HG03159 (cell line): ENCODE measurements at regions not wholly inside any gene's neighbourhood (a gene's known extent, or its start where the extent isn't known, plus 50 kb on each side); places are given as distances from the start of the nearest gene placed in this dataset.
"Not testable (repeated sequence)": the region's sequence is repeated elsewhere in the genome, so short reads cannot be mapped to it uniquely, and the experiment has no call there.

Experiments used
- ATAC-seq: cut with Tn5 transposase; IDR thresholded peaks from one replicate; pipeline ENCODE4 v1.9.1; 2021; ENCODE audit warnings: mild to moderate bottlenecking, moderate library complexity; ENCODE audit not compliant: unreplicated experiment

DNA sequence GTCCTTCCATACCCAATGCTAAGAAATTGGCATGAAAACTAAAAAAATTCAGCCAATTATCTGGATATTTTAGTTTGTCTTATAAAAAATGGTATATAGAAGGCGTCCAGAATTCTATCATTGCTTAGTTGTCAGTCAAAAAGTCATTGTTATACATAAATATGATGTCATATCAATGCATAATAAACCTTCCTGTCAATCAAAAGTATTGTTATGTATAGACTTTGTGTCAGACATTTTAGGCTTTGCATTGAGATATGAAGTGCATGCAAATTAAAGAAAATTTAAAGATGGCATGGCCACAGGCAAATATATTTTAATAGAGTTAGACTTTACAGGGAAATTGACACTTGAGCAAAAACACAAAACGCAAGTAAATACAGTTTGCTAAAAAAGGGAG lies 173.4 kb upstream of the FANCL start:
- no peak for ATAC-seq

DNA sequence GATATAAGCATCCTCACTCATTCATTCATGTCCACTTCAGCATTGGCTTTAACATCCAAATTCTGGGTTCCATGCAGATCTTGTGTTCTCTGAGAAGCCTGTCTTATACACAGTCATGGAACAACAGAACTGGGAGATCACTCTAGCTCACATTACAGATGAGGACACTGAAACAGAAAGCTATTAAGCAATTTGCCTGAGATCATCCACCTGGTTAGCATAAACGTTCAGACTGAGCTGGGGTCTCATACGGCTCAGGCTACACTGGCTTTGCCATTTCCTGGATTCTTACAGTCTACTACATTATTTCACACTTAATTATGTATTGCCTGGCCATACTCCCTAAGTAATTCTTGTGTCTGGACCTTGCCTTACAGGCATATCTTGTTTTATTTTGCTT lies 169.4 kb upstream of the FANCL start:
- no peak for ATAC-seq

DNA sequence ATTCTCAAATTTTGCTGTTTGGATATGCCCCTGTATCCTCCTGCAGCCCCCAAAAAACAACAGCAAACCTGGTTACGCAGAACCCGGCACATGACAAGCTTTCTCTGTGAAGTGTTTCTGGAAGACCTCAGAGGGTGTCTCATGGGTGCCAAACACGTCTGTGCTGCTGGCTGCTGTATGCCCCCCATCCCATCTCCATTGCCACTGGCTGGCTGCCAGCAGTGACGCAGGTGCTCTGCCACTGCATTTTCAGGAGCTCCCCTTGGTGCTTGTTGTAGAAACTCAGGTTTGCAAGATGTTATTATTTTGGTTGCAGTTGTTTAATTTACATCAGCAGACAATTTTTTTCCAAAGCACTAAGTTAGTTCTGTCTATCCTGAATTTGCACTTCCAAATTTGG lies 166.4 kb upstream of the FANCL start:
- no peak for ATAC-seq

DNA sequence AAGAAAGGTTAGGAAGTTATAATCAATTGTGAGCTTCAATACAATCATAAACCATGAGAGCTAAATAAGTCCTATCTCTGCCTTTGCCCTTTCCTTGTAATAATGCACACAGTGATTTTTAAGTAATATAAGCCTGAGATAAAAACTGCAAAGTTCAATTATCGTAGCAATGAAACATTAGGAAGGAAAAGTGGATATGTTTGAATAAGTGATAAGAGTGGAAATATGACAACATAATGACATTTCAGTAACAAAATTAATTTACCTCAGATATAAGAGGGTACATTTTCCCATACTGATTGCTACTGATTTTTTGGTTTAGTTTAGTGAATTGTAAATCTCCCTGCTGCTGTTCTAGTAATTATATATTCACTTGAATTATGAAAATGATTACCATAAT lies 164.2 kb upstream of the FANCL start:
- no peak for ATAC-seq

DNA sequence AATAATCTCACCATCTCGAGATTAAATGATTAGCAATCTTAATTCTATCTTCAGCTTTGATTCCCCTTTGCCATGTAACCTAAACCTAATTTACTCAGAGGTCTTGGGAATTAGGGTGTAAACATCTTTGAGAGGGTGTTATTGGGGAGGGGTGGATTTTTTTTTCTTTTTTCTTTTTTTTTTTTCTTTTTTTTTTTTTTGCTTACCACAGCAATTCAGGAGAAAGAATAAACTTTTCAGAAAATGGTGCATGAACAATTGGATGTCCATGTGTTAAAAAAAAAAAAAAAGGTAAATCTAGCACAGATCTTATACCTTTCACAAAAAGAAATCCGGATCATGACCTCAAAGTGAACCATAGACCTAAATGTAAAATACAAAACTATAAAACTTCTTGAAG lies 160.8 kb upstream of the FANCL start:
- ATAC-seq = no peak

DNA sequence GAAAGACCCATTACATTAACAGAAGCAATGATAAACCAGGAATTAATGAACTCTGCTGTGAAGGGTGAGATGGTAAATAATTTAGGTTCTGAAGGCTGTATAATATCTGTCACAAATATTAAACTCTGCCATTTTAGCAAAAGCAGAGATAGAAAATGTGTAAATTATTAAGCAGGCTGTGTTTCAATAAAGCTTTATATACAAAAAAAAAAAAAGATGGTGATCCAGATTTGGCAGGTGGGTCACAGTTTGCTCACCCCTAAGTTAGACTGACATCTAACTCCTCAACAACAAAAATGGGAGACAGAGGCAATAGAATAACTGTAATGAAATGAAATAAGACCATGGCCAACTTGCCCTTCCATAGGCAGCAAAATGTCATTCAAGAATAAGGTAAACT lies 157.3 kb upstream of the FANCL start:
- ATAC-seq = no peak

DNA sequence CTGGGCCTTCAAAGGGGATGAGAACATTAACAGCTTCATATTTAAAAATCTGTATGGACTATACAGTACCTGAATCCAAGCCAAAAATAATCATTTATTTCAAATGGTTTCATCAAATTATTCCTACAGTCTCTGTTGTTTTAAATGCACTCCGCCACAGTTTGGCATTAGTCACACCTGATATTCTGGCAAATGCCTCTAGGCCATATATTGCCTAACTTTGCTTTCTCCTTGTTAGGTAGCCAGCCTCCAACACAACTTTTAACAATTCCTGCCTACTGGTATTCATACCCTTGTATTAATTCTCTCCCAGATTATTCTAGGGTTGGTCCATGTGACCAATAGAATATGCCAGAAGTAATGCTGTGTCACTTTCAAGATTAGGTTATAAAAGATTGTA lies 146.6 kb upstream of the FANCL start:
- no peak for ATAC-seq

DNA sequence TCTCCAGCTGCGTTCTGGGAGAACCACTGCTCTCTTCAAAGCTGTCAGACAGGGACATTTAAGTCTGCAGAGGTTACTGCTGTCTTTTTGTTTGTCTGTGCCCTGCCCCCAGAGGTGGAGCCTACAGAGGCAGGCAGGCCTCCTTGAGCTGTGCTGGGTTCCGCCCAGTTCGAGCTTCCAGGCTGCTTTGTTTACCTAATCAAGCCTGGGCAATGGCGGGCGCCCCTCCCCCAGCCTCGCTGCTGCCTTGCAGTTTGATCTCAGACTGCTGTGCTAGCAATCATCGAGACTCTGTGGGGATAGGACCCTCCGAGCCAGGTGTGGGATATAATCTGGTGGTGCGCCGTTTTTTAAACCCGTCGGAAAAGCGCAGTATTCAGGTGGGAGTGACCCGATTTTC lies 145.8 kb upstream of the FANCL start:
- ATAC-seq = not testable (repeated sequence)

DNA sequence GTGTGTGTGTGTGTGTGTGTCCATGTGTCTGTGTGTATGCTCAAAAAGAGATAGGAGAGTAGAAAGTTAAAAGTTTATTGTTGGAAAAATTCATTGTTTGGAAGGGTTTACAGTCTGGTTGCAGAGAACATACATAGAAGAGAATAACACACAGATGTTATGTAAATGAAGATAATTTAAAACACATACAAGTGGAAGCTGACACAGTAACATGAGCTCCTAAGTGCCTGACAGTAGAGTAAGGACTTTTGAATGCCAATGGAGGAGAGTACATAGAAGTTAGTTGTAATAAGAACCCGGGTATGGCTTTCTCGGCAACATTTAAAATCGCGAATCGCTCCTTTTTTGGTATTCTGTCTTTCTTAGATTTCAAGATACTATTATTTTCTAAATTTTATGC lies 137.0 kb upstream of the FANCL start:
- ATAC-seq = no peak

DNA sequence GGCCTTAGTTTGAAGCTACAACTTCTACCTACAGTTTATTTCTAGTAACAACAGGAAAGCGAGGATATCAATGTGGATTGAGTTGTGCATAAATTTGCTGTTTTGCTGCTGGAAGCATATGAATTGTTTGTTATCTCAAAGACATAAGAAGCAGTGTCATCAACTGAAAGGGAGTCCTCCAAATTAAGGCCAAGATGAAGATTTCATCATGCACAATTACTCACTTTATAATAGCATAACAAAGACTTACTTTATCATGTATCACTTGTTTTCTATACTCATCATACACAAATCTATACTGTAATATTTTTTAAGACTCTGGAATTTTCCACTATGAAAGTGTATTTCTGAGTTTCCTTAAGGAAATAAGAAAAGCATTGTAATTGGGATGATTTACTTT lies 136.1 kb upstream of the FANCL start:
- no peak for ATAC-seq

DNA sequence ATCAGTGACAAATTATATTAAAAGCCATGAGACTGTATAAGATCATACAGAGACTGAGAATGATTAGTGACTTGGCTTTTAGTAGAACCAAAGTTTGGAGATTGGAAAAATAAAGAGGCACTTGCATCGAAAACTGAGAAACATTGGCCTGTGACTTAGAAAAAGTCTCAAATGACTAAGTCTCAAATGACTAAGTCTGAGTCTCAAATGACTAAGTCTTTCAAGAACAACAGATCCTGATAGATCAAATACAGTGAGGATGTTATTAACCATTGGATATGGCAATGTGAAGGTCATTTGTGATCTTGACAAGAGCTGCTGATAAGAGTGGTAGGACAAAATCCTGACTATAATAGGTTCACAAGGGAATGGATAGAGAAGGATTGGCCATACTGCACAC lies 135.5 kb upstream of the FANCL start:
- ATAC-seq = no peak

DNA sequence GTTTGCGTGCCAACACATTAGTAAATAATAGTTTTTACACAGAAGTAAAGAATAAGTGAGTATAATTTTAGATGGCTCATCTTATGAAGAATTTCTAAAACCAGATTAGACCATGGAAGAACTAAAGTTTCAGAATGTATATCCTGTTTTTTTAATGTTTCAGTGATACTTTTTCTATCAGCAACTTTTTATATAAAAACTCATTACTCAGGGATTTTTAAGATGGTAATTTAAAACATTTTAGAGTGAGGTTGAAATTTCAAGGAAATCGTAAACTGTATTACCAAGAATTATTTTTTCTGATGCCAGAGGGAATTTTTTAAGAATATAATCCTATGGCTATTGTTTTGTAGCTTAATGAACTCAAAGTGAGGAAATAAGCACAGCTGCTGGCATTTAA lies 128.5 kb upstream of the FANCL start:
- ATAC-seq = no peak

DNA sequence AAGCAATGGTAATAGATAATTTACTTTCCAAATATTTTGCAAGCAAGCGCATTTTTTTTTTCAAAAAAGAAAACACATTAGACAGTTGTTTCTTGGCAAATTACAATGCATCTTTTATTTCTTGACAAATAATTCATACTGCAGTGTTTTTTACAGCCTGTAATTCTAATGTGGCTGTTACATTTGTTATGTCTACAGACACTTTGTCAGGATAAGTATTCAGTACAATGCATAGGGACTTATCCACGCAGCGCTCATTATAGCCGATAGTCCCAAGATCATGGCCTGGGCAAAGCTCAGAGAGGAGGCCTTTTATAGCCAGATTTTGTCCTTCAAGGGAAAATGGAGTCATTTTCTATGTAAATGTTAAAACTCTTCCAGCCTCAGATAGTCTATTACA lies 123.0 kb upstream of the FANCL start:
- no peak for ATAC-seq

DNA sequence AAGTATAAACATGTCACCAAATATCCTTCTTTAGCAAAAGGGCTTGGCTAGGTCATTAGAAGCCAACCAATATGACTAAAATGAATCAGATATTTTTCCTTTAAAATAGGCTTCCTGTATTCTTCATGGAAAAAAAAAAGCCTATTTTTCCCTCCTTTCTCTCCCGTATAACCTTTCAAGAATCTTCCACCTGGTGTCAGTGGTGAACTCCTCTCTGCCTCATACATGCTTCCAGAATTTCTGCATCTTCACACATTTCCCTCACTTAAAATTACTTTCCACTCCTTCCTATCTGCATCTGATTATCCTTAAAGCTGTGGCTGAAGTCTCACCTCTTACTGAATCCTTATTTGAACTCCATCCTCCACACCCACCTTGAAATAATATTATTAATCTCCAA lies 116.9 kb upstream of the FANCL start:
- no peak for ATAC-seq

DNA sequence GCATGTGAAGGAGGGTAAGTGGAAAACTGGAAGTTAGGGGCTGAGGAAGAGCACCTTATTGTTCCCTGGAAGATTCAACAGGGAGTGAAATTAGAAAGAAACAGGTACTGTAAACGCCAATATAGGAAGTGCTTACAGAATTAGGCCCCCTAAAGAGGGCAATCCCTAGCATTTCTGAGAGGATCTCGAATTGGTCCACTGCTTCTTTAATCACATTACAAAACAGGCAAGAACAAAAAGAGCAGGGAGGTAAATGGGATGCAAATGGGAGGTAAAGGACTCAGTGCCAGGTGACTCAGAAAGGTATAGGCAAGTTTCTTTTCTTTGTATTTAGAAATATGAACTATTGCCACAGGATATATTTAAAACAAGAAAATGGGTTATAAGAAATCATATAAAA lies 116.4 kb upstream of the FANCL start:
- no peak for ATAC-seq

DNA sequence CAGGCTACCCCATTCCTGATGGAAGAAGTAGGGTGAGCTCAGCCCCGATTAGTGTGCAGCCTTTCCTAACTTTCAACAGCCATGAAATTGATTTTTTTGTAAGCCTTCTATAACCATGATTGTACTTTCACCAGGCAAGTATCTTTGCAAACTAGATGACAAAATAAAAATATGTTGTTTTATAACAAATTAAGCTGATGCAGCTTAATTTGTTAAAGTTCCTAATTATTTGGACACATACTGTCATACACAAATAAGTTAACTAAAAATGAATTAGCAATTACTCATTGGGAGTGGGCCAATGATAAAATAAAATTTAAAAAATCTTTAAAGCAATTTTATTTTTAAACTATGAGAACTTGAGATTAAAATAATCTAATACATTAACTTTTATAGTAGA lies 113.1 kb upstream of the FANCL start:
- no peak for ATAC-seq

DNA sequence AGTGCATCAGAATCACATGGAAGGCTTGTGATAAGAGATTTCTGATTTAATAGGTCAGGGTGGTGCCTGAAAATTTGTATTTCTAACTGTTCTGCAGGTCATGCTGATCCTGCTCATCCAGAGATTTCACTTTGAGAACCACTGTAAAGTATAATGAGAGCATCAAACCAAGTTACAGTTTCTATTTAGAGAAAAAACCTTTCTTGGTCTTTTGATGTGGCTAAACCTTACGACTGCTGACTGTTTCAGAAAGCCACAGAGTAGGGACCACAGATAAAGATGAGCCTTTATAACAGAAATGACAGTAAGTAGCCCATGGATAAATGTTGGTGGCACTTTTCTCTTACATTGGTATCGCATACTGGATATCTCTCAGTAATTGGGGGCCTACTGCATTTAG lies 109.4 kb upstream of the FANCL start:
- ATAC-seq = peak; percentile 84

DNA sequence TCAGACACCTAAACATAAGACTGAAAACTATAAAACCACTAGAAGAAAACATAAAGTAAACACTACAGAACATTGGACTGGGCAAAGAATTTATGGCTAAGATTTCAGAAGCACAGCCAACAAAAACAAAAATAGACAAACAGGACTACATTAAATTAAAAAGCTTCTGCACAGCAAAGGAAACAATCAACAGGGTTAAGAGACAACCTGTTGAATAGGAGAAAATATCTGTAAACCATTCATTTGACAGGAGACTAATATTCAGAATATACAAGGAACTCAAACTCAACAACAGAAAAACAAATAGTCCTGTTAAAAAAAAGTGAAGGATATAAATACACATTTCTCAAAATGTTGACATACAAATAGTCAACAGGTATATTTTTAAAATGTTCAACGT lies 106.7 kb upstream of the FANCL start:
- ATAC-seq = no peak

DNA sequence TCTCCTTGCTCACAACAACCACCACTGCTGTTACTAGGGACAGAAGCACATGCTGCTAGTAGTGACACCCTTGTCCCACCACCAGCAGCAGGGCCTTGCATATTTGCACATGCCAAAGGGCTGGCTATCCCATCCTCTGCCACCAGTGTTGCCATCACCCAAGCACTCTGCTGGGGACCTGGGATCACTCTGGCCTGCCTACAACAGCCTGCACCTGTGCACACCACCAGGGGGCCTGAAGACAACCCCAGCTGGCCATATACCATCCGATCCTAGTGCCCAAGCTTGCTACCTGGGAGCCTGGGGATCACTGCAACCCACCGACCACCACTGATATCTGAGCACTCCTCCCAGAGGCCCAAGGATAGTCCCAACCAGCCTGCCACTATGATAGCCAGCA lies 99.9 kb upstream of the FANCL start:
- ATAC-seq = no peak

DNA sequence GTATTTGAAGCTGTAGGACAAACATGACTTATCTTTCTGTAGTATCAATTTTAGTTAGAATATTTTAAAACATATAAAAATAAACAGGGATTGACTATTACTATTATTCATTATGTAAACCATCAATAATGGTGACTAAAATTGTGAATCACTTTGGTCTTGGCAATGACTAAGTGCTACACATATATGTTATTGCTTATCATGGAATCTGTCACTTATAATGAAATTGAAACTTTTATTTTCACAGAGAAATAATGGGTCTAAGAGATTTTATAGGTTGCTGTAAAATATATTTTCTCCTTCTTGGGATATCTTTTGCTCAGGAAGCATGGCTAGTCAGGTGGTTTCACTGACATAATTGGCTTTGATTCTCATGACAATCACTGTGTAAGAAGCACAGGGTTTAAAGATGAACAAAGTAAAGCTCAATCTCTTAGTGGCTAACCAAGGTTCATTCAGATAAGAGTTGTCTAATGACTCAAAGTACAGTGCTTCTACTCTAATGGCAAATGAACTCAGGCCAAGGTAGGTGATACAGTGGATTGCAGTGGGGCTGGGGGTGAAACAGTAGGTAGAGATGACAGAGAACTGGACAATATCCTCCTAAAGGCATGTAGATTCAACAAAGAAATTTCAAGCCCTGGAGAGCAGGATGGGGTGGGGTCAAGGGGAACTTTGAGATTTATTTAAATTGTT lies 98.6 kb upstream of the FANCL start:
- ATAC-seq = no peak

DNA sequence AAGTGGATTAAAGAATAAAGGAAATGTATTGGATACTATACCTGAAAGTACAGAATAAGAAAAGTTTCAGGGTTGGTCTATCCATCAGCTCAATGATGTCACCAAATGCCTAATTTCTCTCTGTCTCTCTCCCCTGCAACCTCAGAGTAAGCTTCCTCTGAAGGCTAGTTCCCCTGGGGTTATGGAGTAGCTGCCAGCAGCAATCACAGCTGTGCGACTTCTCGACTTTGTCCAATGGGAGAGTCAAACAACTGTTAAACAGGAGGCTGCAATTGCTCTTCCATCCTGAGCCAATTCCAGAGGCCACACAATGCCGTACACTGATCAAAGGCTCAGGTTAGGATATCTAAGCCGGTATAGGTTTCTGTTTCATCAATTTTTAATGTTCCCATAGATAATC lies 95.3 kb upstream of the FANCL start:
- no peak for ATAC-seq

DNA sequence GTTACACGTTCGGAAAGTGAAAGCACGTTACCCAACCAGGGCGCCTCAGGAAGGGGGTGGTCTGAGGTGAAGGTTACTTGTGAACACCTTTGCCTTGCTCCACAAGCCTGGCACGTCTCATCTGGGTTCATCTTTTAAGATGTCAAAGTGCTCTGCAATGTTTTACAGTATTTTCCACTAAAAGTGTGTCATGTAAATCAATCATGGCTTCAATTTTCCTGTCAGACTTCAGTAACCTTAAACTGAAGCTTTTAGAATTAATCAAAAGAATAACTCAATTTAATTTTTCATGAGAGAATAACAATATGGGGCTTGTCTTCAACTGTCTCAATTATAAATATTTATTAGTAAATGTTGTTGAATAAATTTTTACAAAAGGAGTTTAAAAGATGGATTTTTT lies 93.3 kb upstream of the FANCL start:
- ATAC-seq = no peak

DNA sequence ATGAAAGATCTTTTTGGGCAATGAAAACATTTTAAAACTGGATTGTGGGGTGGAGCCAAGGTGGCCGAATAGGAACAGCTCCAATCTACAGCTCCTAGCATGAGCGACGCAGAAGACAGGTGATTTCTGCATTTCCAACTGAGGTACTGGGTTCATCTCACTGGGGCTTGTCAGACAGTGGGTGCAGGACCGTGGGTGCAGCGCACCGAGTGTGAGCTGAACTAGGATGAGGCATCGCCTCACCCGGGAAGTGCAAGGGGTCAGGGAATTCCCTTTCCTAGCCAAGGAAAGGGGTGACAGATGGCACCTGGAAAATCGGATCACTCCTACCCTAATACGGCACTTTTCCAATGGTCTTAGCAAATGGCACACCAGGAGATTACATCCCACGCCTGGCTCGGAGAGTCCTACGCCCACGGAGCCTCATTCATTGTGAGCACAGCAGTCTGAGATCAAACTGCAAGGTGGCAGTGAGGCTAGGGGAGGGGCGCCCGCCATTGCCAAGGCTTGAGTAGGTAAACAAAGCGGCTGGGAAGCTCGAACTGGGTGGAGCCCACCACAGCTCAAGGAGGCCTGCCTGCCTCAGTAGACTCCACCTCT lies 84.3 kb upstream of the FANCL start:
- not testable (repeated sequence) for ATAC-seq
